H9 (cell line): ENCODE measurements at regions not wholly inside any gene's neighbourhood (a gene's known extent, or its start where the extent isn't known, plus 50 kb on each side); places are given as distances from the start of the nearest gene placed in this dataset.
A peak's percentile ranks its signal among the peaks of the same experiment; 100 is the strongest.

Source experiments
- DNase-seq: peaks from one replicate; pipeline ENCODE4 v3.0.0-alpha.2; 2017
- H2AFZ ChIP-seq: one replicate; pipeline ENCODE4 v1.6.1; 2013; ENCODE audit warnings: mild to moderate bottlenecking, low read length, control low read depth, moderate library complexity
- H2AK5ac ChIP-seq: 2 replicates; pipeline ENCODE4 v1.6.1; 2013; ENCODE audit warnings: low read length, control low read depth, mixed read lengths; ENCODE audit not compliant: insufficient read length
- H2BK120ac ChIP-seq: one replicate; pipeline ENCODE4 v1.6.1; 2013; ENCODE audit warnings: low read depth, mild to moderate bottlenecking, low read length, control low read depth, inconsistent platforms; ENCODE audit not compliant: poor library complexity, severe bottlenecking
- H2BK12ac ChIP-seq: 2 replicates; pipeline ENCODE4 v1.6.1; 2013; ENCODE audit warnings: low read length, control low read depth, mixed read lengths, low read depth; ENCODE audit not compliant: insufficient read length
- H2BK15ac ChIP-seq: 2 replicates; pipeline ENCODE4 v1.6.1; 2013; ENCODE audit warnings: low read depth, low read length, control low read depth
- H2BK20ac ChIP-seq: one replicate; pipeline ENCODE4 v1.6.1; 2013; ENCODE audit warnings: low read depth, mild to moderate bottlenecking, low read length, control low read depth, inconsistent platforms; ENCODE audit not compliant: poor library complexity, severe bottlenecking
- H2BK5ac ChIP-seq: 2 replicates; pipeline ENCODE4 v1.6.1; 2013; ENCODE audit warnings: low read length, control low read depth, mixed read lengths; ENCODE audit not compliant: insufficient read length
- H3K14ac ChIP-seq: 2 replicates; pipeline ENCODE4 v1.6.1; 2013; ENCODE audit warnings: low read length, control low read depth; ENCODE audit not compliant: insufficient read depth
- H3K18ac ChIP-seq: 2 replicates; pipeline ENCODE4 v1.6.1; 2013; ENCODE audit warnings: low read depth, mild to moderate bottlenecking, mixed read lengths, low read length, control low read depth; ENCODE audit not compliant: insufficient read length
- H3K23ac ChIP-seq: 2 replicates; pipeline ENCODE4 v1.6.1; 2013; ENCODE audit warnings: low read length, control low read depth, mixed read lengths, low read depth; ENCODE audit not compliant: insufficient read length
- H3K23me2 ChIP-seq: 2 replicates; pipeline ENCODE4 v1.6.1; 2013; ENCODE audit warnings: low read depth, mild to moderate bottlenecking, mixed read lengths, low read length, control low read depth; ENCODE audit not compliant: insufficient read length, poor library complexity, severe bottlenecking
- H3K27ac ChIP-seq: 2 replicates; pipeline ENCODE4 v1.5.1; 2013; ENCODE audit warnings: low read length, control low read depth, mixed read lengths, low read depth; ENCODE audit not compliant: insufficient read length
- H3K27me3 ChIP-seq: 2 replicates; pipeline ENCODE4 v1.6.1; 2013; ENCODE audit warnings: low read length, control low read depth, inconsistent platforms; ENCODE audit not compliant: insufficient read depth
- H3K4ac ChIP-seq: 2 replicates; pipeline ENCODE4 v1.6.1; 2013; ENCODE audit warnings: low read depth, mild to moderate bottlenecking, control low read depth, inconsistent platforms, low read length, moderate library complexity
- H3K4me1 ChIP-seq: 2 replicates; pipeline ENCODE4 v1.6.1; 2013; ENCODE audit warnings: low read length, control low read depth, inconsistent platforms; ENCODE audit not compliant: insufficient read depth
- H3K4me2 ChIP-seq: 2 replicates; pipeline ENCODE4 v1.6.1; 2013; ENCODE audit warnings: low read length, control low read depth, mixed read lengths; ENCODE audit not compliant: insufficient read length, insufficient read depth
- H3K56ac ChIP-seq: 2 replicates; pipeline ENCODE4 v1.6.1; 2013; ENCODE audit warnings: low read depth, mild to moderate bottlenecking, mixed read lengths, low read length, control low read depth; ENCODE audit not compliant: insufficient read length
- H3K79me1 ChIP-seq: 2 replicates; pipeline ENCODE4 v1.6.1; 2013; ENCODE audit warnings: low read depth, mild to moderate bottlenecking, moderate library complexity, low read length, control low read depth, inconsistent platforms; ENCODE audit not compliant: insufficient read depth, poor library complexity, severe bottlenecking
- H3K79me2 ChIP-seq: 2 replicates; pipeline ENCODE4 v1.6.1; 2013; ENCODE audit warnings: low read length, control low read depth, inconsistent platforms; ENCODE audit not compliant: insufficient read depth
- H3K9ac ChIP-seq: 2 replicates; pipeline ENCODE4 v1.6.1; 2013; ENCODE audit warnings: low read length, control low read depth, mixed read lengths; ENCODE audit not compliant: insufficient read length; ENCODE audit errors: extremely low read depth
- H3K9me3 ChIP-seq: one replicate; pipeline ENCODE4 v1.6.1; 2013; ENCODE audit warnings: low read depth, low read length, inconsistent platforms; ENCODE audit not compliant: control insufficient read depth
- H3T11ph ChIP-seq: one replicate; pipeline ENCODE4 v1.6.1; 2013; ENCODE audit warnings: mild to moderate bottlenecking, low read length, control low read depth, inconsistent platforms
- H4K20me1 ChIP-seq: one replicate; pipeline ENCODE4 v1.6.1; 2013; ENCODE audit not compliant: control insufficient read depth, insufficient read length, insufficient read depth
- H4K5ac ChIP-seq: 2 replicates; pipeline ENCODE4 v1.6.1; 2013; ENCODE audit warnings: low read depth, mild to moderate bottlenecking, mixed read lengths, low read length, control low read depth; ENCODE audit not compliant: insufficient read length
- H4K8ac ChIP-seq: replicated peaks from 2 replicates; pipeline ENCODE4 v1.6.1; 2013; ENCODE audit warnings: low read length, control low read depth, mixed read lengths, low read depth; ENCODE audit not compliant: insufficient read length
- H4K91ac ChIP-seq: 2 replicates; pipeline ENCODE4 v1.6.1; 2013; ENCODE audit warnings: low read depth, mild to moderate bottlenecking, moderate library complexity, mixed read lengths, low read length, control low read depth; ENCODE audit not compliant: insufficient read length
- H3K27ac Mint-ChIP-seq, 3 experiments: 2 replicates in 2 of 3; 3 replicates in 1 of 3; pipeline ENCODE4 v1.8.0; 2020 to 2021; ENCODE audit warnings: mixed read lengths in 3 of 3, mild to moderate bottlenecking in 1 of 3, moderate library complexity in 1 of 3
- H3K27me3 Mint-ChIP-seq: 2 replicates; pipeline ENCODE4 v1.8.0; 2021; ENCODE audit warnings: low read depth, mild to moderate bottlenecking, moderate library complexity, mixed read lengths
- H3K36me3 Mint-ChIP-seq, 3 experiments: 2 replicates in 2 of 3; 3 replicates in 1 of 3; pipeline ENCODE4 v1.8.0; 2020 to 2021; ENCODE audit warnings: low read depth in 3 of 3, mixed read lengths in 3 of 3; ENCODE audit not compliant: insufficient read depth in 1 of 3
- H3K4me1 Mint-ChIP-seq, 2 experiments: 2 replicates each; pipeline ENCODE4 v1.8.0; 2020; ENCODE audit warnings: mixed read lengths in 2 of 2
- H3K4me3 Mint-ChIP-seq, 2 experiments: 2 replicates in 1 of 2; 3 replicates in 1 of 2; pipeline ENCODE4 v1.8.0; 2020 to 2021; ENCODE audit warnings: mild to moderate bottlenecking in 2 of 2, mixed read lengths in 2 of 2, moderate library complexity in 1 of 2
- H3K9me3 Mint-ChIP-seq, 2 experiments: 2 replicates in 1 of 2; 3 replicates in 1 of 2; pipeline ENCODE4 v1.8.0; 2020; ENCODE audit warnings: mild to moderate bottlenecking in 2 of 2, mixed read lengths in 2 of 2, moderate library complexity in 1 of 2
- CTCF ChIP-seq: fragments of 200-600 bp; sonication (generic); conservative IDR thresholded peaks from 3 replicates; pipeline ENCODE4 v1.8.0; 2021; ENCODE audit warnings: antibody characterized with exemption, mild to moderate bottlenecking
- WGBS: extraction: QIAGEN DNeasy Blood & Tissue Kit; methylation state at CpG from one replicate; pipeline ENCODE4 v1.1.7; 2013; ENCODE audit warnings: missing lambda C conversion rate, low lambda C conversion rate, mixed read lengths; ENCODE audit not compliant: insufficient read length; ENCODE audit errors: extremely low coverage; 5-methylcytosine and 5-hydroxymethylcytosine counted together

GRCh38 chr4:180060159-180060889, 2182.9 kb upstream of the TENM3 start:
- Histone ChIP-seq H3T11ph (no peak overlapping the region), H3K23ac (no peak overlapping the region), H2AK5ac (no peak overlapping the region), H2BK15ac (no peak overlapping the region), H3K27ac (no peak overlapping the region), H3K9ac (no peak overlapping the region), H3K79me2 (no peaks in the 10 kb centered on the region), H3K27me3 (peaks cover 6% of the 10 kb centered on the region; the same call in 1 of the 2 replicates), H4K91ac (no peak overlapping the region), H3K4me2 (peak overlapping the region; percentile 94), H3K4ac (no peak overlapping the region), H4K8ac (no peak overlapping the region), H2BK20ac (no peak overlapping the region), H3K4me1 (no peaks in the 10 kb centered on the region; the same call in 1 of the 2 replicates), H3K9me3 (no peaks in the 10 kb centered on the region), H2BK12ac (no peak overlapping the region), H3K23me2 (peaks cover 11% of the 10 kb centered on the region), H2AFZ (no peak overlapping the region), H4K5ac (no peak overlapping the region), H3K14ac (no peak overlapping the region), H4K20me1 (no peaks in the 10 kb centered on the region), H3K18ac (no peak overlapping the region), H3K56ac (no peak overlapping the region), H3K79me1 (no peaks in the 10 kb centered on the region), H2BK5ac (no peak overlapping the region), H2BK120ac (no peak overlapping the region)
- no peaks in the 10 kb centered on the region; a peak in 1 of 5 replicates for H3K9me3 Mint-ChIP-seq
- peak; percentile 32; the same call in 1 of the 3 replicates for TF ChIP-seq CTCF
- H3K4me1 Mint-ChIP-seq = peaks cover 15 to 19% of the 10 kb centered on the region in 2 experiments
- H3K27ac Mint-ChIP-seq = no peak overlapping the region
- peak overlapping the region; percentile 89 to 97 for H3K4me3 Mint-ChIP-seq
- peaks cover 50% of the 10 kb centered on the region for H3K27me3 Mint-ChIP-seq
- H3K36me3 Mint-ChIP-seq = no peaks in the 10 kb centered on the region
- no peak for DNase-seq
- no CpG with 5 or more reads among the region's 6 CpGs for WGBS
